ENCODE measurements at regions not wholly inside any gene's neighbourhood (a gene's known extent, or its start where the extent isn't known, plus 50 kb on each side); places are given as distances from the start of the nearest gene placed in this dataset.

DNA sequence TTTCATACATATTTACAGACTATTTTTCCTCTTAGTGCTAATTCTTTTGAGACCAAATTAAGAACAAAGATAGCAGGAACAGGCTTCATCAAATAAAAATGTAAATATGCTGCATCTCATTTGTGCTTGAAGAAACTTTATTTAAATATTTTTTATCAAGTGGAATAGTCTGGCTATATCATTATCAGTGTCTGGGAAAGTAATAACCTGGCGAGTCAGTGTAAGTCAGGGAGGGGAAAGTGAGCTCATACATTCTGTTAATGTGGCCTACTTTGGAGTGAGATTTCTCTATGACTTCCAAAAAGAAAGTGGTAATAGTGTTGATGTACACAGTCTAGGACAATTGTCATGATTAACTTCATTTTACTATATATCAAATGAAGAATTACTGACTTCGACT lies 1045.1 kb downstream of the ADGRL2 start:
- no peaks in the 10 kb centered on the region for H3K9me3 ChIP-seq
- no peaks in the 10 kb centered on the region for H3K27me3 ChIP-seq
- H3K27ac ChIP-seq (replicated peaks in 1 of 4) = no peak overlapping the region
- H3K36me3 ChIP-seq = no peaks in the 10 kb centered on the region
- no peak overlapping the region for H3K4me3 ChIP-seq
- intact Hi-C loops (cut with DNase I) = no loop called here
- TF ChIP-seq POLR2A (IDR thresholded peaks at IDR 0.05; ENCODE audit: low read depth) (no peak), EP300 (IDR thresholded peaks at IDR 0.05) (no peak), POLR2AphosphoS5 (IDR thresholded peaks at IDR 0.05) (no peak)
- TF ChIP-seq, protein P1, sequence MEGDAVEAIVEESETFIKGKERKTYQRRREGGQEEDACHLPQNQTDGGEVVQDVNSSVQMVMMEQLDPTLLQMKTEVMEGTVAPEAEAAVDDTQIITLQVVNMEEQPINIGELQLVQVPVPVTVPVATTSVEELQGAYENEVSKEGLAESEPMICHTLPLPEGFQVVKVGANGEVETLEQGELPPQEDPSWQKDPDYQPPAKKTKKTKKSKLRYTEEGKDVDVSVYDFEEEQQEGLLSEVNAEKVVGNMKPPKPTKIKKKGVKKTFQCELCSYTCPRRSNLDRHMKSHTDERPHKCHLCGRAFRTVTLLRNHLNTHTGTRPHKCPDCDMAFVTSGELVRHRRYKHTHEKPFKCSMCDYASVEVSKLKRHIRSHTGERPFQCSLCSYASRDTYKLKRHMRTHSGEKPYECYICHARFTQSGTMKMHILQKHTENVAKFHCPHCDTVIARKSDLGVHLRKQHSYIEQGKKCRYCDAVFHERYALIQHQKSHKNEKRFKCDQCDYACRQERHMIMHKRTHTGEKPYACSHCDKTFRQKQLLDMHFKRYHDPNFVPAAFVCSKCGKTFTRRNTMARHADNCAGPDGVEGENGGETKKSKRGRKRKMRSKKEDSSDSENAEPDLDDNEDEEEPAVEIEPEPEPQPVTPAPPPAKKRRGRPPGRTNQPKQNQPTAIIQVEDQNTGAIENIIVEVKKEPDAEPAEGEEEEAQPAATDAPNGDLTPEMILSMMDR (IDR thresholded peaks at IDR 0.05) = no peak
- DNase-seq (ENCODE audit: extremely low spot score) = no peak
- H3K4me1 ChIP-seq = no peaks in the 10 kb centered on the region
- WGBS = 93% methylated on average over 2 of the region's 2 CpGs

DNA sequence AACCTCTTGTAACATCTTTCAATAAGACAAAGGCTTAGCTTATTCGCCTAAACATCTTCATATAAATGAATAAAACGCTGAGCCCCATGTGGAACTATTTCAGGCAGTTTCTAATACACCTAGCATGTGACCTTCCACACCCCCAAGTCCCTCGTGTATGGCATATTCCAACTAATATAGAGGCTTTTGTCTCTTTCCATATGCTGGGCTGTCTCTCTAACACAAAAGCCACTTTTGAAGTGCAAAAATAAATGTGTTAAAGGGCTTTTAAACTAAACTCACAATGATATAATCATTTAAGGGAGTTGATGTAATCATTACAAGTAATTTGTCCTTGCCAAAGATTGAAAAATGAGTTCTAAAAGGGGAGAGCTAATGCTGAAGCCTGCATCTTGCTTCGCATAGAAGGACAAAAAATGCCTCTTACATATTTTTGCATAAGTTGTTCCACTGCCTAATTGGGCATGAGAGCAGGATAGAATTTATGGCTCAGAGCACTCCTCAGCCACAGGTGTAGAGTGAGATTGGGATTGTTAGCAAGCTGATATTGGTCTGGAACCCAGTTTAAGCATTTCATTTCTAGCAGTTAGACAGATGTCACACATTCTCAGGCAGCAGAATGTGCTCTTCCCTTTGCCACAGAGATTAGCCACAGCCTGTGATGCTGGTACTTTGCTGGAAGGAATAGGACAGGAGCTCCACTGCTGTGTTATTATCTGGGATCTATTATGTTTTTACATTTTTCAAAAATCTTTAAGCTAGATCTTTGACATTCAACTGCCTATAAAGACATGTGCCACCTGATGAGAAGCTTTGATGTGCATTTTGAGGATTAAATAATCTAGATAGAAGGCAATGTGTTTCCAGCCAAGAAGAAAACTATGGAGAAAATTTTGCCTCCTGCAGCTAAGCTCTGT lies 1044.4 kb downstream of the ADGRL2 start:
- no peaks in the 10 kb centered on the region for H3K27me3 ChIP-seq
- H3K36me3 ChIP-seq = no peaks in the 10 kb centered on the region
- H3K27ac ChIP-seq (replicated peaks in 1 of 4) = no peak overlapping the region
- intact Hi-C loops (cut with DNase I) = no loop called here
- H3K4me1 ChIP-seq = no peaks in the 10 kb centered on the region
- no peak for TF ChIP-seq POLR2A (IDR thresholded peaks at IDR 0.05; ENCODE audit: low read depth)
- no peak for TF ChIP-seq EP300 (IDR thresholded peaks at IDR 0.05)
- TF ChIP-seq, protein P1 (IDR thresholded peaks at IDR 0.05) = no peak
- no peak for TF ChIP-seq POLR2AphosphoS5 (IDR thresholded peaks at IDR 0.05)
- H3K4me3 ChIP-seq = no peak overlapping the region
- H3K9me3 ChIP-seq = no peaks in the 10 kb centered on the region
- DNase-seq (ENCODE audit: extremely low spot score) = no peak
- WGBS = 65% methylated on average over 4 of the region's 4 CpGs

DNA sequence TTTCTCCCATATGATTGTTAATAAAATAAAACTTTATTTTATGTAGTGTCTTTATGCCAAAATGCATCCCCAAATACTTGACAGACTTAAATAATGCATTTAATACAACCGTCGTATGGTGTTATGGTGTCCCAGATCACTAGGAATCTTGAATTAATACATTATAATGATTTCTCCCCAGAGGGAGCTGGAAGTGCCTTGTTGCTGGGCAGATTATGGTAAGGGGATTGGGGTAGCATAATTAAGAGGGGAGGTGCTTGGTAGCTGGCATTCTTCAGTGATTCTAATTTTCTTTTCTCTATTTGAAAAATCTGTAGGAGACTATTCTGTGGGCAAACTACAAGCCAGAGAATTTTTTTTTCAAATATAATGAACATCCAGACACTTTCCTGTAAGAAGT lies 1043.7 kb downstream of the ADGRL2 start:
- Histone ChIP-seq H3K36me3 (no peaks in the 10 kb centered on the region), H3K27me3 (no peaks in the 10 kb centered on the region), H3K4me3 (no peak overlapping the region), H3K9me3 (no peaks in the 10 kb centered on the region), H3K27ac (replicated peaks in 1 of 4) (no peak overlapping the region), H3K4me1 (no peaks in the 10 kb centered on the region)
- no peak for TF ChIP-seq EP300 (IDR thresholded peaks at IDR 0.05)
- no peak for TF ChIP-seq POLR2A (IDR thresholded peaks at IDR 0.05; ENCODE audit: low read depth)
- TF ChIP-seq, protein P1 (IDR thresholded peaks at IDR 0.05) = no peak
- TF ChIP-seq POLR2AphosphoS5 (IDR thresholded peaks at IDR 0.05) = no peak
- WGBS = 92% methylated on average over 2 of the region's 2 CpGs
- intact Hi-C loops (cut with DNase I) = no loop called here
- no peak for DNase-seq (ENCODE audit: extremely low spot score)

DNA sequence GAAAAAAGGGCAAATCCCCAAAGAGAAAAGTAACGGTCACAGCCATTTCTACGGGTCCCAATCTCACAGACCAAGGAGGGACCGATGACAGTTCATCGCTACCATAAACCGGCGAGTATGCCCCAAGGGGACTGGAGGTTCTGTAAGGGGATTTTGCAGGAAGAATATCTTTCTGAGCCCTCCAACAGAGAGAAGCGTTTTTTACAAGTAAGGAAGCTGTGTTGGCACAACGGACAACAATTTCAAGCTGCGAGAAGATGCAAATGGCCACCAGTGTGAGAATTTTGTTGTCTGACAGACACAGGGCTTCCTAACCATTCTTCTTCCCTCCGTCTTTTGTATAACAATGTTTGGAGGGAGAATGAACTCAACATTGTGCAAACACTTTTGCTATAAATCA lies 1043.1 kb downstream of the ADGRL2 start:
- H3K27ac ChIP-seq (replicated peaks in 1 of 4) = no peak overlapping the region
- H3K4me3 ChIP-seq = no peak overlapping the region
- no peaks in the 10 kb centered on the region for H3K27me3 ChIP-seq
- DNase-seq (ENCODE audit: extremely low spot score) = no peak
- H3K36me3 ChIP-seq = no peaks in the 10 kb centered on the region
- intact Hi-C loops (cut with DNase I) = no loop called here
- WGBS = 98% methylated on average over 10 of the region's 10 CpGs
- no peaks in the 10 kb centered on the region for H3K4me1 ChIP-seq
- no peaks in the 10 kb centered on the region for H3K9me3 ChIP-seq
- TF ChIP-seq, protein P1 (IDR thresholded peaks at IDR 0.05) = no peak
- TF ChIP-seq POLR2A (IDR thresholded peaks at IDR 0.05; ENCODE audit: low read depth) (no peak), EP300 (IDR thresholded peaks at IDR 0.05) (no peak), POLR2AphosphoS5 (IDR thresholded peaks at IDR 0.05) (no peak)
